NCI-H82 (cell line): ENCODE measurements at regions not wholly inside any gene's neighbourhood (a gene's known extent, or its start where the extent isn't known, plus 50 kb on each side); places are given as distances from the start of the nearest gene placed in this dataset.
"Not testable (repeated sequence)": the region's sequence is repeated elsewhere in the genome, so short reads cannot be mapped to it uniquely, and the experiment has no call there.

Experiments
- DNase-seq: peaks from one replicate; lab custom pipeline; 2025; lab: John Stamatoyannopoulos, UW

- no peak for DNase-seq
These were observed 454.2 kb upstream of the B3GAT1 start for GRCh38 chr11:134866215-134866614.

GRCh38 chr11:134864968-134865305 is 452.9 kb upstream of the B3GAT1 start:
- no peak for DNase-seq

DNA sequence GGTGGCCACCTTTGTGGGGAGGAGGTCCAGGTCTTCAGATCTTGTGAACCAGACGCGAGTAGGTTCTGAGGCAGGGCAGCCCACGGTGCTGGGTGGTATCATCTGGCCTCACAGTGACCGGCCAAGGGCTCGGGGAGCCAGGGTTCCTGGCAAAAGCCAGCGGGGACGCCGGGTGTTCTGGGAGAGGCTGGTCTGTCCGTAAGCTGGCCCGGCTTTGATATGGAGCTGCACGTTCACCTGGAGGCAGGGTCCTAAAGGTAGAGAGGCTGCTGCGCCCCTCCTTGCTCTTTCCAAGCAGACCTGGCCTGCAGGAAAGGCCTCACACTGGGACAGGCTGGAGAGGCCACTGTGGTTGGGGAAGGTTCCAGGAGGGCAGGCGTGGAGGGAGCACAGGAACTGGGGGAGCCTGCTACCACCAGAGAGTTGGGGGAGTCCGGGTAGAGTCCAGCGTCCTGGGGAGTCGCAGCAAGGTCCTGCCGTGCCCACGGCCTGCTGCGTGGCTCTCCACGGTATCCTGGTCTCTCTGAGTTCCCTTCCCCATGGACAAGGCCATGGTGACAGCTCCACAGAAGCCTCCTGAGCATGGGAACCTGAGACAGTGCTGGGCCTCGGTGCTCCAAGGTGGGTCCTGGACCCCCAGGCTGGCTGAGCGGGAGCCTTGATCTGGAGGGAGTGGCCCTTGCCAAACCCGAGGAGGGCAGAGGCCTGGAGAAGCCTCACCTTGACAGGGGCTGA is 452.4 kb upstream of the B3GAT1 start:
- no peak for DNase-seq

- no peak for DNase-seq
These were observed 451.3 kb upstream of the B3GAT1 start for GRCh38 chr11:134863294-134863693.

GRCh38 chr11:134862587-134863195 is 450.6 kb upstream of the B3GAT1 start:
- DNase-seq = no peak

- no peak for DNase-seq
These were observed 450.1 kb upstream of the B3GAT1 start for GRCh38 chr11:134862105-134862502.

DNA sequence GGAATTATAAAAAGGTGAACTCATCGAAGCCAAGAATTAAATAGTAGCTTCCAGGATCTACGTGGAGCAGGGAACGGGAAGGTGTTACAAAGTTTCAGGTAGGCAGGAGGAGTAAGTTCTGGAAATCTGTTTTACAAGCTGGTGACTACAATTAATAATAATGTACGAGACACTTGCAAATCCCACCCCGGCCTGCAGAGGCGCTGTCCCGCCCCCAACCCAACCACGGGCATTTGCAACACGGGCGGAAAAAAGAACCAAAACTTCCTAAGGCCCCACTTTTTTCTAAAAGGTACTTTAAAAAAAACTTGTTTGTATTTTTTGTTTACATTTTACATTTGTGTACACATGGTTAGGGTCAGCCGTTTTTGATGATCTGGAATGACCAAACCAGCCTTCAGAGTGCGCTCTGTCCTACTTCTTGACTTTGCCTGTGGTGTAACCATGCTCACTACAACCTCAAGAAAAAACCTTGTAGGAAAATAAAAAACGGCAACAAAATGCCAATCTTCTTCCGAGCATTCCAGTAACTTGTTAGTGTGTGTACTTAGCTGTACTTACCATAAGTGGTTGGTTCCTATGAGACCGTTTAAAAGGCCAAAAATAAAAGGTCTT is 449.6 kb upstream of the B3GAT1 start:
- DNase-seq = peak; percentile 9

DNA sequence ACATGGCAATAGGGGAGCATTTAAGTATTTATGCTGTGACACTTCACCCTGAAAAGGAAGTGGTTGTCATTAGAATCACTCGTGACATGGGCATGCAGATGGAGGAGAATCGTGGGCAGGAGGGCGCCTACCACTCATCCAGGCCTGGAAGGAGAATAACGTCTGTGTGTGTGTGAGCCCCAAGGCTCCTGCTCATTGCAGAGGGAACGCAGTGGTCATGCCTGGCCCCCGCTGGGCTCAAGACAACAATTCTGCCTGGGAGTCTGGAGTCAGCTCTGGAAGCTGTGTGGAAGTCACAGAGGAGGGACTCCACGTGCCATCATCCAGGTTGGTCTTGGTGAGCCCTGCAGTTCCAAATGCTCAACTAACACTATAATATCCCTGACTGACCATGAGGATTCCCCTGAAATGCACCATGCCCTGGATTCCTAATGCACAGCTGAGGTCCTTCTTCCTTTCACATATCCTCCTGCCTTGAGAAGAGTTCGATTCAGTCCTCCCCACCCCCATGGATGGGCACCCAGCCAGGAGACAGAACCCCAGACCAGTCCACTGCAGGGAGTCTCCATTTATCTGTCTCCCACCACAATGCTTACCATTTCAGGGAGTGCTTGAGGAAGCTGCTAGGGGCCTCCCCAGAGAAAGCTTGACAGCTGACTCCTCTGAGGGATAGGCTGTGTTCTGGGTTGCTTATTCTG is 446.9 kb upstream of the B3GAT1 start:
- no peak for DNase-seq

DNA sequence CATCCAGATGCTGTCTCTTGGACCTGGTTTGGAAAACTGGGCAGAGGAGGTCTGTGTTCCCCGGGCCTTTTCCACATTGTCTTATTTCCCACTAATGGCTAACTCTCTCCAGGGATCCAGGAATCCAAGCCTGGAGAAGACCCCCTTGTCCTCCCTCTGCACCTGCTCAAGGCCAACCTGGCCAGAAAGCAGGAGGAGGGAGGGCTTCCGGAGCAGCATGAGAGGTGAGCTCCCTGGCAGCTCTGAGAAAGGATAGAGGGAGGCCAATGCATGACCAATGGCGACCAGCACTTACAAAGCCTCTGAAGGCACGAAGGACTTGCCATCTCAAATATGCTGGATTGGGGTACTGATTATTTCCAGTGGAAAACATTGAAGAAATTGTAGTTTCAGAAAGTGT is 445.0 kb upstream of the B3GAT1 start:
- no peak for DNase-seq

- DNase-seq = no peak
These were observed 444.3 kb upstream of the B3GAT1 start for GRCh38 chr11:134856056-134856971.

GRCh38 chr11:134853992-134854991 is 442.2 kb upstream of the B3GAT1 start:
- DNase-seq = peak; percentile 27

GRCh38 chr11:134851503-134852224 is 439.6 kb upstream of the B3GAT1 start:
- not testable (repeated sequence) for DNase-seq

GRCh38 chr11:134850566-134850965 is 438.5 kb upstream of the B3GAT1 start:
- DNase-seq = no peak

GRCh38 chr11:134849833-134850232 is 437.8 kb upstream of the B3GAT1 start:
- DNase-seq = no peak

GRCh38 chr11:134847083-134847715 is 435.2 kb upstream of the B3GAT1 start:
- no peak for DNase-seq

DNA sequence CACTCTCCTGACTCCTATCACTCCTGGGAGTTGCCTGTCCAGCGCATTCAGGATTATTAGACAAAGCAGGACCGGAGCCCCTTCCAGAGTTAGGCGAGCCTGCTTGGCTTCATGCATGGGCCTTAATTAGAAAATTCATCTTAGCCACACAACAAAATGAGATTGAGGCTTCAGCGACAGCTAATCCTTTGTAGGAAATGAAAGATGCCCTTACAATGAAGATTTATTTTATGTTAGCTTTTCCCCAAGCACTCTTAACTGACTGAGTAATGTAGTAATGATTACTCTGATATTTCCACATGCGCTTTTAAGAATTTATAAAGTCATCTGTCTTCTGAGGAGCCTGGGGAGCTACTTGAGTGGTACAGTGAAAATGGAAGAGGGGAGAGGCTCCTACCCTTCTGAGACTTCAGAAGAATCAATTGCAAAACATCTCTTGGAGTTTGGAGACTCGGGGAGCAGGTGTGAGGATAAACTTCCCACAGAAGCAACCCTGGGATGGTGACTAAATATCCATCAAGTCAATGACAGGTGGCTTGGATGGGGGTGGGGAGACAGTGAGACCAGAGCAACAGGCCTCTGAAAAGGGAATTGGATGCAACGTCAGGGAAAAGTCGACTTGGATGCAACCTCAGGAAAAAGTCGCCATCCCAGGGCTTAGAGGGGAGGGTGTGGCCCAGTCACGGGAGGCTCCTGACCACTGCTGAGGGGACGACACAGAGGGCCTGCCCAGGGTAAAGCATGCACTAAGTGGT is 434.5 kb upstream of the B3GAT1 start:
- no peak for DNase-seq

DNA sequence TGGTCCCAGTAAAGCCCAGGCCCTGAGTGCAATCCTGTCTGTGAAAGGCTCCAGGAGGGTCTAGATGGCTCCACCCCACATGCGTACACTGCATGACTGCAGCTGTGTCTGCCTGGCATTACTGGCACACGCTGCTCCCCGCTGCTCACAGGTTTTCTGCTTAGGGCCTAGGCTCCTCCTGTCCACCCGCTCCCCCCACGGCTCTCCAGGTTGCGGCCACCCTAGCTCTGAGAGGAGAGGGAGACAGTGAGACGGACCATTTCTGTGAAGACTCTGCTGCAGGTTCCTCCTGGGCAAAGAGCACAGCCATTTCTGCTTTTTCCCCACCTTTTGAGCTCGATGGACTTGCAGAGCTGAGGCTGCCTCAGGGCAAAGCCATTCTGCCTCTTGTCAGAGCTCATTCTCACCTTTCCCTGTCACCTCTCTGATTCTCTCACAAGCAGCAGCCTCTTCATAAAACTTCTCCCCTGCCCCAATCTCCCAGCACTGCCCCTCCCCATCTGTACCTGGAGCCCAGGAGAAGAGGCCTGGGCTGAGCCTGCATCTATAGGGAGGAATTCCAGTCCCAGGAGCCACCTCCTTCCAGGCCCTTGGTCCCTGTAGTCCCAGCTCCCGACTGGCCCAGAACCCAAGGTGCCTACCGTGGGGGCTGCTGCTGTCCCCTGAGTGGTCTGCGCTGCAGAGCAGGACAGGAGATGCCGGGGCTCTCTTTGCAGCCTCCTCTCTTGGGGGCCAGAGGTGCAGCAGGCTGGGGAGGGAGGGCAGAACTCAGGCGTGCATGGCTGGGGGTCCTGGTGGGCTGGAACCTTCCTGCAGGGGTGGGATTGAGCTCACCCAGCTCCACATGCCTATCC is 433.7 kb upstream of the B3GAT1 start:
- DNase-seq = no peak

DNA sequence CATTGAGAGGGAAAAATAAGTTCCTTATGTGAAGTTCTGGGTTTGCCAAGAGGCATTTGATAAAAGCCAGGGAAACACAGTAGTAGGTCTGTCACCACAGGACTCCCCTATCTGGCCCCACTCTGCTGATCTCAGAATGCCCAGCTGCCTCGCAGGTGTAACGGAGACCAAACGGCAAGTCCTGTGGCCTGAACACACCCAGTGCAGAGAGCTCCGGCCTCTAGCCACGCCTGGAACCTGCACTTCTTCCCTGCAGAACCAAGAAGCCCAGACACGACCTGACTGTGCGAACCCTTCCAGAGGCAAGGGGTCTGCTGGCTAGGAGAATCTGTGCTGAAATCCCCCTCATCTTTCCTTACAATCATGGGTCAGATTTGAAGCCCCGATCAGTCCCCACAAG is 432.8 kb upstream of the B3GAT1 start:
- DNase-seq = no peak
